Retinal pigment epithelial cell (primary cell): ENCODE measurements at regions not wholly inside any gene's neighbourhood (a gene's known extent, or its start where the extent isn't known, plus 50 kb on each side); places are given as distances from the start of the nearest gene placed in this dataset.

ENCODE experiments used
- DNase-seq: peaks from one replicate; pipeline ENCODE4 v3.0.0-alpha.2; 2010; ENCODE audit warnings: low read depth
- H3K4me3 ChIP-seq: 2 replicates; pipeline ENCODE4 v1.5.1; 2011; ENCODE audit warnings: mild to moderate bottlenecking, low read length, control low read depth, moderate library complexity
- CTCF ChIP-seq: conservative IDR thresholded peaks from 2 replicates; pipeline ENCODE4 v1.5.1; 2011; ENCODE audit warnings: low read depth, low read length, control low read depth, inconsistent platforms

- DNase-seq, result no peak
- no peak for TF ChIP-seq CTCF
Measured at GRCh38 chr5:29995154-29995553, 1198.3 kb upstream of the CDH6 start.

GRCh38 chr5:29994519-29994918 is 1199.0 kb upstream of the CDH6 start:
- TF ChIP-seq CTCF, result no peak
- H3K4me3 ChIP-seq, result no peak overlapping the region
- DNase-seq, result no peak

More at GRCh38 chr5:29995154-29995553, 1198.3 kb upstream of the CDH6 start:
- H3K4me3 ChIP-seq, result no peak overlapping the region

GRCh38 chr5:29993286-29993685 is 1200.2 kb upstream of the CDH6 start:
- no peak overlapping the region for H3K4me3 ChIP-seq
- no peak for TF ChIP-seq CTCF
- no peak for DNase-seq

- TF ChIP-seq CTCF, result no peak
- H3K4me3 ChIP-seq, result no peak overlapping the region
- no peak for DNase-seq
Measured at GRCh38 chr5:29992248-29992647, 1201.2 kb upstream of the CDH6 start.

- no peak for TF ChIP-seq CTCF
- DNase-seq, result no peak
- no peak overlapping the region for H3K4me3 ChIP-seq
Measured at GRCh38 chr5:29990681-29991080, 1202.8 kb upstream of the CDH6 start.

- no peak overlapping the region for H3K4me3 ChIP-seq
- no peak for DNase-seq
- TF ChIP-seq CTCF, result no peak
Measured at GRCh38 chr5:29984156-29984540, 1209.3 kb upstream of the CDH6 start.

- no peak for TF ChIP-seq CTCF
- DNase-seq, result no peak
- H3K4me3 ChIP-seq, result no peak overlapping the region
Measured at GRCh38 chr5:29983528-29984155, 1209.8 kb upstream of the CDH6 start.
